ENCODE measurements at regions not wholly inside any gene's neighbourhood (a gene's known extent, or its start where the extent isn't known, plus 50 kb on each side); places are given as distances from the start of the nearest gene placed in this dataset.
"Not testable (repeated sequence)": the region's sequence is repeated elsewhere in the genome, so short reads cannot be mapped to it uniquely, and the experiment has no call there.

DNA sequence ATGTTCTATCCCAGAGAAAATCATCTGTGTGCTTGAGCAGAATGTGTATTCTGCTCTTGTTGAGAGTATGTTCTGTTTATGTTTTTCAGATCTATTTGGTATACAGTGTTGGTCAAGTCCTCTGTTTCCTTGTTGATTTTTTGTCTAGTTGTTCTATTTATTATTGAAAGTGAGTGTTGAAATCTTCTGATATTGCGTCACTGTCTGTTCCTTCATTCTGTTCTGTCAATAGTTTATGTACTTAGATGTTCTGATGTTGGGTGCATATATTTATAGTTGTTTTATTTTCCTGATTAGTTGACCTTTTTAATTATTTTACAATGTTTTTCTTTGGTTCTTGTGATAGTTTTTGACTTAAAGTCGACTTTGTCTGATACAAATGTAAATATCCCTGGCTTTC is 458.7 kb upstream of the HSF2 start:
- TF ChIP-seq, protein P1, sequence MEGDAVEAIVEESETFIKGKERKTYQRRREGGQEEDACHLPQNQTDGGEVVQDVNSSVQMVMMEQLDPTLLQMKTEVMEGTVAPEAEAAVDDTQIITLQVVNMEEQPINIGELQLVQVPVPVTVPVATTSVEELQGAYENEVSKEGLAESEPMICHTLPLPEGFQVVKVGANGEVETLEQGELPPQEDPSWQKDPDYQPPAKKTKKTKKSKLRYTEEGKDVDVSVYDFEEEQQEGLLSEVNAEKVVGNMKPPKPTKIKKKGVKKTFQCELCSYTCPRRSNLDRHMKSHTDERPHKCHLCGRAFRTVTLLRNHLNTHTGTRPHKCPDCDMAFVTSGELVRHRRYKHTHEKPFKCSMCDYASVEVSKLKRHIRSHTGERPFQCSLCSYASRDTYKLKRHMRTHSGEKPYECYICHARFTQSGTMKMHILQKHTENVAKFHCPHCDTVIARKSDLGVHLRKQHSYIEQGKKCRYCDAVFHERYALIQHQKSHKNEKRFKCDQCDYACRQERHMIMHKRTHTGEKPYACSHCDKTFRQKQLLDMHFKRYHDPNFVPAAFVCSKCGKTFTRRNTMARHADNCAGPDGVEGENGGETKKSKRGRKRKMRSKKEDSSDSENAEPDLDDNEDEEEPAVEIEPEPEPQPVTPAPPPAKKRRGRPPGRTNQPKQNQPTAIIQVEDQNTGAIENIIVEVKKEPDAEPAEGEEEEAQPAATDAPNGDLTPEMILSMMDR (IDR thresholded peaks at IDR 0.05), result no peak
- H3K27ac Mint-ChIP-seq (ENCODE audit: unreplicated experiment), result no peak overlapping the region
- H3K27me3 Mint-ChIP-seq (ENCODE audit: unreplicated experiment), result peaks cover 53% of the 10 kb centered on the region
- no peak overlapping the region for H3K4me3 Mint-ChIP-seq (ENCODE audit: unreplicated experiment)
- DNase-seq (ENCODE audit: extremely low spot score, unreplicated experiment), result no peak
- no peaks in the 10 kb centered on the region for H3K4me1 Mint-ChIP-seq (ENCODE audit: unreplicated experiment)
- peaks cover 31% of the 10 kb centered on the region for H3K36me3 Mint-ChIP-seq (ENCODE audit: unreplicated experiment)
- H3K9me3 Mint-ChIP-seq (ENCODE audit: unreplicated experiment), result peaks cover 24% of the 10 kb centered on the region

DNA sequence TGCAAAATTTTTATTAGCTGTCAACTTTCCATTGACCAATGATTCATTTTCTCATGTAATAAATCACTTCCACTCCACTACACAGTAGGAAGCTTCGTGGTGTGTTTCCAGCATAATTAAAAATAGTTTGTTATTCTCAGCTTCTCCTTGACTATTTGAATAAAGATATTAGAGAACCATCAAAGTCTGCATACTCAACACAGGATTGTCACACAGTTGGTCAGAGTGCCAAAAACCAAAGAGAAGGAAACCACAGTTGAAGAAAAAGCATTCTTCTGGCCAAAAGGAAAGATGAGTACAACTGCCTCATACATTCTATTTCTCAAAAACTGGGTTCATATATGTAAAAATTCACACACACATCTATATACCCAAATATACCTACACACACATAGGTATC is 455.1 kb upstream of the HSF2 start:
- DNase-seq (ENCODE audit: extremely low spot score, unreplicated experiment), result no peak
- Mint-ChIP-seq H3K4me1 (ENCODE audit: unreplicated experiment) (no peaks in the 10 kb centered on the region), H3K9me3 (ENCODE audit: unreplicated experiment) (peaks cover 45% of the 10 kb centered on the region), H3K27ac (ENCODE audit: unreplicated experiment) (no peak overlapping the region), H3K36me3 (ENCODE audit: unreplicated experiment) (peaks cover 30% of the 10 kb centered on the region), H3K4me3 (ENCODE audit: unreplicated experiment) (no peak overlapping the region), H3K27me3 (ENCODE audit: unreplicated experiment) (peaks cover 64% of the 10 kb centered on the region)
- TF ChIP-seq, protein P1 (IDR thresholded peaks at IDR 0.05), result no peak

DNA sequence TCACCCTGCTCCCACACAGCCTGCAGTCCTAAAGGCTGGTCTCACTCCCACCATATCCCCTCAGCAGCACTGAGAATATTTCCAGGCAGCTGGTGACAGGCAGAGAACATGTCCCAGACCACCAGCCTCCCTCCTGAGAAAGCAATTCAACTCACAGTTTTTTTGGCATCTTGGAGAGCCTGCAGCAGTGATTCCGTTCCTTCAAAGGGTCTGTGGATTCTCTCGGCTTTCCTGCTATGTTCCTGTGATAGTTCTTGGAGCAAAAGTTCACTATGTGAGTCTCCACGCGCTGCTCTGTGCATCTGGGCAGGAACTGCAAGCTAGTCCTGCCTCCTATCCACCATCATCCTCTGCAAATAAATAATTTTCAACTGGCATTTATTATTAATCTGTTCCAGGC is 448.3 kb upstream of the HSF2 start:
- H3K36me3 Mint-ChIP-seq (ENCODE audit: unreplicated experiment), result peaks cover 12% of the 10 kb centered on the region
- H3K9me3 Mint-ChIP-seq (ENCODE audit: unreplicated experiment), result peaks cover 25% of the 10 kb centered on the region
- TF ChIP-seq, protein P1 (IDR thresholded peaks at IDR 0.05), result no peak
- peaks cover 7% of the 10 kb centered on the region for H3K4me1 Mint-ChIP-seq (ENCODE audit: unreplicated experiment)
- no peak overlapping the region for H3K27ac Mint-ChIP-seq (ENCODE audit: unreplicated experiment)
- no peak for DNase-seq (ENCODE audit: extremely low spot score, unreplicated experiment)
- no peak overlapping the region for H3K4me3 Mint-ChIP-seq (ENCODE audit: unreplicated experiment)
- peaks cover 34% of the 10 kb centered on the region for H3K27me3 Mint-ChIP-seq (ENCODE audit: unreplicated experiment)

DNA sequence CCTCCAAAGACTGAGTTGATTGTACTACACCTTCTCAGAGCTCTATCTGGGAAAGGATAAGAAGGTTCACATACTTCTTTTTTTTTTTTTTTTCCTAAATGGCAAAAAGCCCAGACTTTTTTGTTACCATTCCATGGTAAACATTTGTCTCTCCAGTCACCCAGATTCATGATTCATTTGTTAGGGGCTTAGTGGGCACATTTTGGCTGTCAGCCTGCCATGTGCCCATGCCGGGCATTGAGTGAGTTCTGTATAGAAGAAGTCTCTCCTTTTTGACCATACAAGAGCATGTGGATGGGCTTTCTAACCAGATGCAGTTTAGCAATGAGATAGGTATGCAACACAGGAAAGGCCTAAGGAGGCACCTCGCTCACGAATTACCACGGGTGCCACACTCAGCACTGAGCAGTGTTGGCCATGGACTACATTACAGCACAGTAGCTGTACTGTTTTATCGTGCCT is 447.5 kb upstream of the HSF2 start:
- Mint-ChIP-seq H3K4me3 (ENCODE audit: unreplicated experiment) (no peak overlapping the region), H3K27me3 (ENCODE audit: unreplicated experiment) (peaks cover 26% of the 10 kb centered on the region), H3K9me3 (ENCODE audit: unreplicated experiment) (peaks cover 16% of the 10 kb centered on the region), H3K36me3 (ENCODE audit: unreplicated experiment) (peaks cover 8% of the 10 kb centered on the region), H3K4me1 (ENCODE audit: unreplicated experiment) (peaks cover 8% of the 10 kb centered on the region), H3K27ac (ENCODE audit: unreplicated experiment) (no peak overlapping the region)
- no peak for DNase-seq (ENCODE audit: extremely low spot score, unreplicated experiment)
- TF ChIP-seq, protein P1 (IDR thresholded peaks at IDR 0.05), result no peak

DNA sequence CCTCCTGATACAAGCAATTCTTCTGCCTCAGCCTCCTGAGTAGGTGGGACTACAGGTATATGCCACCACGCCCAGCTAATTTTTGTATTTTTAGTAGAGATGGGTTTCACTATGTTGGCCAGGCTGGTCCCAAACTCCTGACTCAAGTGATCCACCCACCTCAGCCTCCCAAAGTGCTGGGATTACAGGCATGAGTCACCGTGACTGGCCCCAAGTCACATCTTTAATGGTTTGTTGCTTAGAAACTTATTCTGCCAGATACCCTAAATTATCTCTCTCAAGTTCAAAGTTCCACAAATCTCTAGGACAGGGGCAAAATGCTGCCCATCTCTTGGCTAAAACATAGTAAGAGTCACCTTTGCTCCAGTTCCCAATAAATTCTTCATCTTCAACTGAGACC is 444.1 kb upstream of the HSF2 start:
- H3K27ac Mint-ChIP-seq (ENCODE audit: unreplicated experiment); DNase-seq (ENCODE audit: extremely low spot score, unreplicated experiment); H3K9me3 Mint-ChIP-seq (ENCODE audit: unreplicated experiment); H3K36me3 Mint-ChIP-seq (ENCODE audit: unreplicated experiment); H3K4me3 Mint-ChIP-seq (ENCODE audit: unreplicated experiment): not testable (repeated sequence)
- H3K4me1 Mint-ChIP-seq (ENCODE audit: unreplicated experiment), result peaks cover 12% of the 10 kb centered on the region
- H3K27me3 Mint-ChIP-seq (ENCODE audit: unreplicated experiment), result peaks cover 23% of the 10 kb centered on the region

DNA sequence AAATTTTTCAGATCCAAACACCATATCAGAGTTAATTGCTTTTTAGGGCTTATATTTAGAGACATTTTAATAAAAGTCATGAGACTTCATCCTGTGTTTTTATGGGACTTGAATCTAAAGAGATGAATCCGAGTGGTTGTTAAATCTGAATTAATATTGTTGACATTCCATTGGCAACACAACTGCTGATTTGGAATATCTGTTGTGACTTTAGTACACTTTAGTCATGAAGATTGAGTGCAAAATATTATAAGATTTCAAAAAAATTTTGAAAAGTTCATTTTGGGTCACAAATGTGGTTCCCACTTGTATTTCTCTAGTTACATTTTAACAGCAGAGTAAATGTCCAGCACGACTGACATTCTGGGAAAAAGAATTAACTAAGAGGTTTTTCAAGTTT is 442.7 kb upstream of the HSF2 start:
- no peaks in the 10 kb centered on the region for H3K36me3 Mint-ChIP-seq (ENCODE audit: unreplicated experiment)
- no peak for DNase-seq (ENCODE audit: extremely low spot score, unreplicated experiment)
- TF ChIP-seq, protein P1 (IDR thresholded peaks at IDR 0.05), result no peak
- H3K27me3 Mint-ChIP-seq (ENCODE audit: unreplicated experiment), result peaks cover 24% of the 10 kb centered on the region
- H3K4me3 Mint-ChIP-seq (ENCODE audit: unreplicated experiment), result no peak overlapping the region
- H3K9me3 Mint-ChIP-seq (ENCODE audit: unreplicated experiment), result no peaks in the 10 kb centered on the region
- H3K27ac Mint-ChIP-seq (ENCODE audit: unreplicated experiment), result no peak overlapping the region
- H3K4me1 Mint-ChIP-seq (ENCODE audit: unreplicated experiment), result peaks cover 9% of the 10 kb centered on the region
